IgD-negative memory B cell (primary cell): ENCODE measurements at regions not wholly inside any gene's neighbourhood (a gene's known extent, or its start where the extent isn't known, plus 50 kb on each side); places are given as distances from the start of the nearest gene placed in this dataset.
A peak's percentile ranks its signal among the peaks of the same experiment; 100 is the strongest.

Source experiments
- H3K27ac Mint-ChIP-seq, 3 donors: one replicate each; pipeline ENCODE4 v1.8.0; 2020 to 2022; ENCODE audit warnings: mild to moderate bottlenecking in 3 of 3, mixed read lengths in 3 of 3, moderate library complexity in 1 of 3
- H3K27me3 Mint-ChIP-seq: one replicate; pipeline ENCODE4 v1.8.0; 2021; ENCODE audit warnings: mixed read lengths
- H3K36me3 Mint-ChIP-seq: one replicate; pipeline ENCODE4 v1.8.0; 2020; ENCODE audit warnings: mild to moderate bottlenecking, mixed read lengths
- H3K4me1 Mint-ChIP-seq, 3 donors: one replicate each; pipeline ENCODE4 v1.8.0; 2020 to 2022; ENCODE audit warnings: mixed read lengths in 3 of 3, mild to moderate bottlenecking in 1 of 3
- H3K4me3 Mint-ChIP-seq, 4 donors: one replicate each; pipeline ENCODE4 v1.8.0; 2020 to 2022; ENCODE audit warnings: mild to moderate bottlenecking in 4 of 4, mixed read lengths in 4 of 4, moderate library complexity in 3 of 4
- H3K9me3 Mint-ChIP-seq, 3 donors: one replicate each; pipeline ENCODE4 v1.8.0; 2020 to 2021; ENCODE audit warnings: mixed read lengths in 3 of 3, mild to moderate bottlenecking in 1 of 3

- Mint-ChIP-seq H3K27ac (no peak overlapping the region), H3K27me3 (no peaks in the 10 kb centered on the region), H3K4me3 (no peak overlapping the region), H3K4me1 (no peaks in the 10 kb centered on the region), H3K36me3 (no peaks in the 10 kb centered on the region), H3K9me3 (peaks cover 4 to 17% (median 4%) of the 10 kb centered on the region in 3 donors)
Measured at GRCh38 chr4:22978656-22979055, 285.9 kb downstream of the GBA3 start.

- no peaks in the 10 kb centered on the region for H3K27me3 Mint-ChIP-seq
- no peaks in the 10 kb centered on the region for H3K36me3 Mint-ChIP-seq
- no peak overlapping the region for H3K4me3 Mint-ChIP-seq
- H3K9me3 Mint-ChIP-seq, result peaks cover 5 to 13% (median 12%) of the 10 kb centered on the region in 3 donors
- H3K4me1 Mint-ChIP-seq, result no peaks in the 10 kb centered on the region
- H3K27ac Mint-ChIP-seq, result peak overlapping the region in 1 of 3 donors; percentile 18
Measured at GRCh38 chr4:22970665-22971064, 277.9 kb downstream of the GBA3 start.

GRCh38 chr4:22969287-22969896 lies 276.7 kb downstream of the GBA3 start:
- Mint-ChIP-seq H3K9me3 (peaks cover 2 to 16% (median 11%) of the 10 kb centered on the region in 3 donors), H3K27ac (no peak overlapping the region), H3K4me1 (no peaks in the 10 kb centered on the region), H3K36me3 (no peaks in the 10 kb centered on the region), H3K27me3 (no peaks in the 10 kb centered on the region), H3K4me3 (no peak overlapping the region)

GRCh38 chr4:22962295-22962694 lies 269.6 kb downstream of the GBA3 start:
- no peaks in the 10 kb centered on the region for H3K27me3 Mint-ChIP-seq
- H3K4me1 Mint-ChIP-seq, result no peaks in the 10 kb centered on the region
- no peak overlapping the region for H3K4me3 Mint-ChIP-seq
- H3K9me3 Mint-ChIP-seq, result peaks cover 0 to 10% (median 2%) of the 10 kb centered on the region in 3 donors
- H3K36me3 Mint-ChIP-seq, result peaks cover 5% of the 10 kb centered on the region
- H3K27ac Mint-ChIP-seq, result no peak overlapping the region

- H3K27ac Mint-ChIP-seq, result no peak overlapping the region
- H3K9me3 Mint-ChIP-seq, result peaks cover 0 to 6% (median 2%) of the 10 kb centered on the region in 3 donors
- no peaks in the 10 kb centered on the region for H3K27me3 Mint-ChIP-seq
- H3K4me3 Mint-ChIP-seq, result no peak overlapping the region
- peaks cover 5% of the 10 kb centered on the region for H3K36me3 Mint-ChIP-seq
- no peaks in the 10 kb centered on the region for H3K4me1 Mint-ChIP-seq
Measured at GRCh38 chr4:22959483-22959882, 266.7 kb downstream of the GBA3 start.

- H3K27me3 Mint-ChIP-seq, result no peaks in the 10 kb centered on the region
- no peaks in the 10 kb centered on the region for H3K4me1 Mint-ChIP-seq
- H3K27ac Mint-ChIP-seq, result no peak overlapping the region
- peaks cover 2% of the 10 kb centered on the region for H3K36me3 Mint-ChIP-seq
- peaks cover 0 to 6% (median 2%) of the 10 kb centered on the region in 3 donors for H3K9me3 Mint-ChIP-seq
- no peak overlapping the region for H3K4me3 Mint-ChIP-seq
Measured at GRCh38 chr4:22957774-22958309, 265.1 kb downstream of the GBA3 start.

GRCh38 chr4:22949161-22949855 lies 256.6 kb downstream of the GBA3 start:
- Mint-ChIP-seq H3K27ac (no peak overlapping the region), H3K9me3 (peaks cover 1 to 6% (median 5%) of the 10 kb centered on the region in 3 donors), H3K27me3 (no peaks in the 10 kb centered on the region), H3K4me3 (no peak overlapping the region), H3K36me3 (no peaks in the 10 kb centered on the region), H3K4me1 (no peaks in the 10 kb centered on the region)

GRCh38 chr4:22947851-22948250 lies 255.1 kb downstream of the GBA3 start:
- Mint-ChIP-seq H3K36me3 (no peaks in the 10 kb centered on the region), H3K27me3 (no peaks in the 10 kb centered on the region), H3K27ac (no peak overlapping the region), H3K9me3 (peaks cover 1 to 6% (median 5%) of the 10 kb centered on the region in 3 donors), H3K4me1 (no peaks in the 10 kb centered on the region), H3K4me3 (no peak overlapping the region)

GRCh38 chr4:22942920-22943559 lies 250.3 kb downstream of the GBA3 start:
- Mint-ChIP-seq H3K36me3 (no peaks in the 10 kb centered on the region), H3K9me3 (peaks cover 4 to 10% (median 9%) of the 10 kb centered on the region in 3 donors), H3K27me3 (no peaks in the 10 kb centered on the region), H3K4me3 (no peak overlapping the region), H3K4me1 (no peaks in the 10 kb centered on the region), H3K27ac (no peak overlapping the region)

GRCh38 chr4:22941688-22942375 lies 249.1 kb downstream of the GBA3 start:
- H3K4me1 Mint-ChIP-seq, result no peaks in the 10 kb centered on the region
- H3K4me3 Mint-ChIP-seq, result no peak overlapping the region
- H3K36me3 Mint-ChIP-seq, result no peaks in the 10 kb centered on the region
- H3K27ac Mint-ChIP-seq, result no peak overlapping the region
- no peaks in the 10 kb centered on the region for H3K27me3 Mint-ChIP-seq
- H3K9me3 Mint-ChIP-seq, result peaks cover 4 to 10% (median 9%) of the 10 kb centered on the region in 3 donors

GRCh38 chr4:22932326-22932725 lies 239.6 kb downstream of the GBA3 start:
- no peaks in the 10 kb centered on the region for H3K27me3 Mint-ChIP-seq
- no peaks in the 10 kb centered on the region for H3K36me3 Mint-ChIP-seq
- H3K27ac Mint-ChIP-seq, result no peak overlapping the region
- no peak overlapping the region for H3K4me3 Mint-ChIP-seq
- H3K4me1 Mint-ChIP-seq, result no peaks in the 10 kb centered on the region
- H3K9me3 Mint-ChIP-seq, result peaks cover 0 to 2% (median 0%) of the 10 kb centered on the region in 3 donors

- no peak overlapping the region for H3K27ac Mint-ChIP-seq
- H3K9me3 Mint-ChIP-seq, result peaks cover 6 to 7% (median 6%) of the 10 kb centered on the region in 3 donors
- peaks cover 2% of the 10 kb centered on the region for H3K36me3 Mint-ChIP-seq
- H3K27me3 Mint-ChIP-seq, result no peaks in the 10 kb centered on the region
- H3K4me1 Mint-ChIP-seq, result peaks cover 0 to 4% (median 0%) of the 10 kb centered on the region in 3 donors
- H3K4me3 Mint-ChIP-seq, result no peak overlapping the region
Measured at GRCh38 chr4:22922426-22922825, 229.7 kb downstream of the GBA3 start.

- Mint-ChIP-seq H3K9me3 (peaks cover 6 to 7% (median 6%) of the 10 kb centered on the region in 3 donors), H3K27me3 (no peaks in the 10 kb centered on the region), H3K4me3 (no peak overlapping the region), H3K27ac (no peak overlapping the region), H3K36me3 (peaks cover 2% of the 10 kb centered on the region), H3K4me1 (peaks cover 0 to 3% (median 0%) of the 10 kb centered on the region in 3 donors)
Measured at GRCh38 chr4:22921936-22922335, 229.2 kb downstream of the GBA3 start.

- H3K27ac Mint-ChIP-seq, result no peak overlapping the region
- peaks cover 4 to 12% (median 4%) of the 10 kb centered on the region in 3 donors for H3K9me3 Mint-ChIP-seq
- no peaks in the 10 kb centered on the region for H3K36me3 Mint-ChIP-seq
- no peaks in the 10 kb centered on the region for H3K27me3 Mint-ChIP-seq
- no peak overlapping the region for H3K4me3 Mint-ChIP-seq
- no peaks in the 10 kb centered on the region for H3K4me1 Mint-ChIP-seq
Measured at GRCh38 chr4:22911285-22911684, 218.5 kb downstream of the GBA3 start.

- Mint-ChIP-seq H3K9me3 (peaks cover 4 to 12% (median 5%) of the 10 kb centered on the region in 3 donors), H3K27ac (no peak overlapping the region), H3K4me1 (no peaks in the 10 kb centered on the region), H3K4me3 (no peak overlapping the region), H3K36me3 (no peaks in the 10 kb centered on the region), H3K27me3 (no peaks in the 10 kb centered on the region)
Measured at GRCh38 chr4:22910200-22910599, 217.5 kb downstream of the GBA3 start.
